SK-N-MC (cell line): ENCODE measurements at regions not wholly inside any gene's neighbourhood (a gene's known extent, or its start where the extent isn't known, plus 50 kb on each side); places are given as distances from the start of the nearest gene placed in this dataset.

Experiments used
- EZH2 ChIP-seq: fragments of 200-600 bp; sonication (generic); IDR thresholded peaks from one replicate; pipeline ENCODE4 v1.6.1; 2017; ENCODE audit warnings: antibody characterized with exemption
- FOXP2 ChIP-seq: optimal IDR thresholded peaks from 2 replicates; pipeline ENCODE3; 2011; ENCODE audit warnings: mild to moderate bottlenecking, moderate library complexity; ENCODE audit not compliant: insufficient read depth; ENCODE audit errors: extremely low read length, control extremely low read depth
- POLR2AphosphoS5 ChIP-seq: IDR thresholded peaks from 2 replicates; pipeline ENCODE4 v1.6.1; 2012; ENCODE audit warnings: mild to moderate bottlenecking, low read depth, low read length, borderline replicate concordance

DNA sequence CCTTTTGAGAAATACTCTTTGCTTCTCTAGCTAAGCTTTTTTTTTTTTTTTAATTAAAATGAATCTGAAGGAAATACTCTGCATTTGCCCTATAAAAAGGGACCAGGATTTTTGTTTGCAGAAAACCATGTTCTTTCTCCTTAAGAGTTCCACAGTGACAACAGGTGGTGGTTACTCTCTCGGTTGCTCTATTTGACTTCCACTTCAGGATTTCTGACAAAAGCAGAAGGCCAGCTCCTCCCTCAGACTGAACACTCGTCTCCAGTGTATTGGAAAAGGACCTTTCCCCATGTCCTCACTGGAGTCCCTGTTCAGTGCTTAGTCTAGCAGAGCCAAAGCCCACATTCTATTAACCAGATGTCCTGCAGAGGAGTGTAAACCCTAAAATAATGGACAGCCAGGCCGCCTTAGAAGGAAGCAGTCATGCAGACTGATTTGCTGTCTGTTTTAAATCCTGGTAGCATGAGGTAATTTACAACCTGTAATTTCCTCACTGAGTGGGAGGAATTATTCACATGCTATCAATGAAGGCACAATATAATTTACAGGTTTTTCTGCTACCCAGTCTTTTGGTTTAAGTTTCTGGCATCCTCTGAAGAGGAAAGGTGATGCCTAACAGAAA, 599.3 kb downstream of the PYDC2 start:
- TF ChIP-seq EZH2 (no peak), POLR2AphosphoS5 (no peak), FOXP2 (no peak)
